ENCODE measurements at regions not wholly inside any gene's neighbourhood (a gene's known extent, or its start where the extent isn't known, plus 50 kb on each side); places are given as distances from the start of the nearest gene placed in this dataset.

GRCh38 chr12:67760586-67761275 is 112.2 kb downstream of the DYRK2 start:
- dilution Hi-C loops (cut with MboI; ENCODE audit: extremely low pct_ligation_motif_present, low sequenced_read_pairs) (no loop called here), intact Hi-C loops (cut with micrococcal nuclease) (no loop called here)
- DNase-seq (ENCODE audit: low read depth, low spot score): no peak
- no peaks in the 10 kb centered on the region for H4K20me1 ChIP-seq (replicated peaks; ENCODE audit: control insufficient read depth, extremely low read depth, insufficient read depth, low read length)
- no TSS peak for BruUV-seq (replicated peaks)
- no peaks in the 10 kb centered on the region for H3K9me1 ChIP-seq (replicated peaks; ENCODE audit: control insufficient read depth, extremely low read depth, insufficient read depth, low read length)
- H3K4me1 ChIP-seq (ENCODE audit: control insufficient read depth, extremely low read depth, insufficient read depth, low read length): no peaks in the 10 kb centered on the region
- no peak for TF ChIP-seq JUN (IDR thresholded peaks at IDR 0.05; ENCODE audit: borderline replicate concordance, insufficient read depth, insufficient read length, low read depth)
- no peak for TF ChIP-seq FOS (IDR thresholded peaks at IDR 0.05; ENCODE audit: borderline replicate concordance, insufficient read depth, low read length)
- no peak for TF ChIP-seq GATA2 (IDR thresholded peaks at IDR 0.05; ENCODE audit: insufficient read depth, insufficient read length, low read depth, low read length)
- TF ChIP-seq MAX (IDR thresholded peaks at IDR 0.05; ENCODE audit: insufficient read depth, insufficient read length): no peak
- TF ChIP-seq POLR2A (IDR thresholded peaks at IDR 0.05; ENCODE audit: low read depth, low read length): no peak
- TF ChIP-seq MYC (IDR thresholded peaks at IDR 0.05; ENCODE audit: low read depth, low read length): no peak
- no peak for TF ChIP-seq CTCF (IDR thresholded peaks at IDR 0.05; ENCODE audit: extremely low read depth in 1 of 2, insufficient read depth in 1 of 2, low read depth in 1 of 2, low read length in 2 of 2)
- TF ChIP-seq EZH2 (IDR thresholded peaks at IDR 0.05; ENCODE audit: borderline replicate concordance, low read depth, low read length, severe bottlenecking): no peak
- no peak for TF ChIP-seq POLR2AphosphoS5 (IDR thresholded peaks at IDR 0.05; ENCODE audit: insufficient read depth, low read depth, low read length)
- H3K4me2 ChIP-seq (ENCODE audit: insufficient read depth, low read length): no peak overlapping the region
- ChIA-PET CTCF (no interaction called here), POLR2A (no interaction called here)
- no peak overlapping the region for H3K27ac ChIP-seq (ENCODE audit: insufficient read depth, low read depth, low read length)
- no peak for FAIRE-seq
- no peak overlapping the region for H3K9ac ChIP-seq (replicated peaks; ENCODE audit: extremely low read depth, insufficient read depth, low read length)
- no peaks in the 10 kb centered on the region for H3K9me3 ChIP-seq (replicated peaks; ENCODE audit: control insufficient read depth, insufficient read depth, low read length)
- H2AFZ ChIP-seq (ENCODE audit: low read depth, low read length): no peak overlapping the region
- H3K79me2 ChIP-seq (ENCODE audit: control insufficient read depth, insufficient read depth, low read length): no peaks in the 10 kb centered on the region
- H3K36me3 ChIP-seq (ENCODE audit: control insufficient read depth in 2 of 2, extremely low read depth in 1 of 2, insufficient read depth in 2 of 2, low read length in 2 of 2): no peaks in the 10 kb centered on the region
- no peaks in the 10 kb centered on the region for H3K27me3 ChIP-seq (ENCODE audit: control insufficient read depth in 2 of 2, insufficient read depth in 2 of 2, low read length in 2 of 2)
- no peak overlapping the region for H3K4me3 ChIP-seq (replicated peaks in 1 of 3; ENCODE audit: insufficient read depth in 1 of 3, low read depth in 1 of 3, low read length in 3 of 3)
